Neutrophil (primary cell): ENCODE measurements at regions not wholly inside any gene's neighbourhood (a gene's known extent, or its start where the extent isn't known, plus 50 kb on each side); places are given as distances from the start of the nearest gene placed in this dataset.

Experiments used
- H3K27ac ChIP-seq: fragments of 200-600 bp; sonication (generic); 2 replicates; pipeline ENCODE4 v1.5.1; 2016; ENCODE audit warnings: mild to moderate bottlenecking, moderate library complexity
- H3K27me3 ChIP-seq: fragments of 200-600 bp; sonication (generic); 2 replicates; pipeline ENCODE4 v1.6.0; 2016; ENCODE audit warnings: mild to moderate bottlenecking
- H3K36me3 ChIP-seq: fragments of 200-600 bp; sonication (generic); 2 replicates; pipeline ENCODE4 v1.5.1; 2017
- H3K4me1 ChIP-seq, 2 experiments: fragments of 200-600 bp in 1 of 2; sonication (generic) in 1 of 2; 1 replicate in 1 of 2; 2 replicates in 1 of 2; pipeline versions ENCODE4 v1.5.1 to v1.6.1; 2013 to 2016; ENCODE audit warnings: low read depth in 1 of 2, low read length in 1 of 2, mild to moderate bottlenecking in 1 of 2, moderate library complexity in 1 of 2; ENCODE audit not compliant: control insufficient read depth in 1 of 2, insufficient read depth in 1 of 2
- H3K4me3 ChIP-seq, 2 experiments: fragments of 200-600 bp in 1 of 2; sonication (generic) in 1 of 2; 1 replicate in 1 of 2; 2 replicates in 1 of 2; pipeline ENCODE4 v1.5.1; 2013 to 2016; ENCODE audit warnings: low read depth in 1 of 2, low read length in 1 of 2, mild to moderate bottlenecking in 1 of 2, moderate library complexity in 1 of 2
- H3K9me3 ChIP-seq: fragments of 200-600 bp; sonication (generic); 2 replicates; pipeline ENCODE4 v1.5.1; 2016
- TF ChIP-seq, protein P1 (sequence below): fragments of 200-600 bp; sonication (generic); IDR thresholded peaks from 2 replicates; pipeline ENCODE4 v1.5.1; 2016; ENCODE audit warnings: antibody characterized with exemption

DNA sequence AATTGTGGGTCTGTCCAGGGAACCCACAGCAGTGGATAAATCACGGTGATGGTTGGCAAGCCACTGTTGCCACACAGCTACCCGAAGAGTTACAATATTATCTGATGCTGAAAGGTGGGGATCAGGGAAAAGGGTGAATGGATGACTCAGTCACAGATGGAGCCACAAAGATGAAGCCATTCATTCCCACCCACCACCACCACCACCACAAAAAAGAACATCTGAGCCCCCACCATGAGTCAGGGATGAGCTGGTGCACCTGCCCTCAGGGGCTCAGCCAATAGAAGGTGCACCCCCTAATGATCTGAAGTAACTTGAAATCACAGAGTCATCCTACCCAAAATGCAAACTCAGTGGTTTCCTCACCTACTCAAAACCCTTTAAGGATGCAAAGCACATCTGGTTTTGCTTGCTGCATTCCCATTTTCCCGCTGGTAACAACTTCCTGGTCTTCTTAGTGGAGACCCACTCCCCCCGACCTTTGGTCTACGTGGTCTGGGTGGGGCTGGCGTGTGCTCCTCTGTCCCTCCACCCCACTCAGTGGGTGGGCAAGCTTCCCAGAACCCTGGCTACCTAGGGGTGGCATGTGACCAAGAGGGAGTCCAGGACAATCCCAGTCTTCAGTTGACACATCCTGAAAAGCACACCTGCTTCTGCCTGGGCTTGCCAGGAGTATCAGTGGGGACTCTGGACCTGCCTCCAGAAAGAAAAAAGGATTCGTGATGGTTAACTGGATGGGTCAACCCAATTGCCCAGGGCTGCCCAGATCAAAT lies 125.5 kb downstream of the ANKRD60 start:
- Histone ChIP-seq H3K4me1 (no peaks in the 10 kb centered on the region), H3K27ac (no peak overlapping the region), H3K9me3 (no peaks in the 10 kb centered on the region), H3K4me3 (no peak overlapping the region), H3K27me3 (no peaks in the 10 kb centered on the region), H3K36me3 (no peaks in the 10 kb centered on the region)
- TF ChIP-seq, protein P1, sequence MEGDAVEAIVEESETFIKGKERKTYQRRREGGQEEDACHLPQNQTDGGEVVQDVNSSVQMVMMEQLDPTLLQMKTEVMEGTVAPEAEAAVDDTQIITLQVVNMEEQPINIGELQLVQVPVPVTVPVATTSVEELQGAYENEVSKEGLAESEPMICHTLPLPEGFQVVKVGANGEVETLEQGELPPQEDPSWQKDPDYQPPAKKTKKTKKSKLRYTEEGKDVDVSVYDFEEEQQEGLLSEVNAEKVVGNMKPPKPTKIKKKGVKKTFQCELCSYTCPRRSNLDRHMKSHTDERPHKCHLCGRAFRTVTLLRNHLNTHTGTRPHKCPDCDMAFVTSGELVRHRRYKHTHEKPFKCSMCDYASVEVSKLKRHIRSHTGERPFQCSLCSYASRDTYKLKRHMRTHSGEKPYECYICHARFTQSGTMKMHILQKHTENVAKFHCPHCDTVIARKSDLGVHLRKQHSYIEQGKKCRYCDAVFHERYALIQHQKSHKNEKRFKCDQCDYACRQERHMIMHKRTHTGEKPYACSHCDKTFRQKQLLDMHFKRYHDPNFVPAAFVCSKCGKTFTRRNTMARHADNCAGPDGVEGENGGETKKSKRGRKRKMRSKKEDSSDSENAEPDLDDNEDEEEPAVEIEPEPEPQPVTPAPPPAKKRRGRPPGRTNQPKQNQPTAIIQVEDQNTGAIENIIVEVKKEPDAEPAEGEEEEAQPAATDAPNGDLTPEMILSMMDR: no peak

DNA sequence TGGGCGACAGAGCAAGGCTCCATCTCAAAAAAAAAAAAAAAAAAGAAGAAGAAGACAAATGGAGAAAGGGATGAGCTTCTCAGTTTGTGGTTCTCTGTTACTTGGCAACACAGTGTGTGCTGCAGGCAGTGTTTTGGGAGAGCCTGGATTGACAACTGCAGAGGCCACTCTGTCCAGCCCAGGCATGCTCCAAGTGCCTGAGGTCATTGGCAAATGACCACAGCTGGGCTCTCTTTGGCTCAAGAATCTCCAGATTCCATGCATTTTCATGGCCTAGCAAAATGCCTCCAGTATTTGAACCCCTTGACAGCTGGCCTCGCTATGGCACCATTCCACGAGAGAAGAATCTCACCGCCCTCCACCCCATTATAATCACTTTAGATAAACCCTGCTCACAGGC lies 126.2 kb downstream of the ANKRD60 start:
- H3K36me3 ChIP-seq: no peaks in the 10 kb centered on the region
- H3K27ac ChIP-seq: no peak overlapping the region
- no peaks in the 10 kb centered on the region for H3K27me3 ChIP-seq
- no peaks in the 10 kb centered on the region for H3K9me3 ChIP-seq
- H3K4me1 ChIP-seq: no peaks in the 10 kb centered on the region
- H3K4me3 ChIP-seq: no peak overlapping the region
- TF ChIP-seq, protein P1: no peak

DNA sequence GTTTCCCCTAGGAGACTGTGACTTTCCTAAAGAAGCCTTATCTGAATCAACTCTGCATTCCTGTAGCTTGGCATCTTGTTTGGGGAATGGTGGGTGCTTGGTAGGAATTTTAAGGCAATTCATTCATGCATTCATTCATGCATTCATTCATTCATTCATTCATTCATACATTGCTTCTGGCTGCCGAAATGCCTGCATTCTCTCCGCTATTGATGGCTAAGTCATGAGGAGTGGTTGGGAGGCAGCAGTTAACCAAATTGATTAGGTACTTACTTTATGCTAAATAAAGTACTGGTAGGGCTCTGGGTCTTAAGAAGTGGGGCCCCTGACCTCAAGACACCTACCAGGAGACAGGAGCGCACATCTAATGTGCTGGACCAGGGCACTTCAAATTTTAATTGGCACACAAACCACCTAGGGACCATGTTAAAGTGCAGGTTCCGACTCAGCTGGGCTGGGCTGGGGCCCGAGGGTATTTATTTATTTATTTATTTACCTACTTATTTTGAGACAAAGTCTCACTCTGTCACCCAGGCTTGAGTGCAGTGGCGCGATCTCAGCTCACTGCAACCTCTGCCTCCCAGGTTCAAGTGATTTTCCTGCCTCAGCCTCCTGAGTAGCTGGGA lies 127.6 kb downstream of the ANKRD60 start:
- TF ChIP-seq, protein P1: no peak
- H3K4me1 ChIP-seq: no peaks in the 10 kb centered on the region

DNA sequence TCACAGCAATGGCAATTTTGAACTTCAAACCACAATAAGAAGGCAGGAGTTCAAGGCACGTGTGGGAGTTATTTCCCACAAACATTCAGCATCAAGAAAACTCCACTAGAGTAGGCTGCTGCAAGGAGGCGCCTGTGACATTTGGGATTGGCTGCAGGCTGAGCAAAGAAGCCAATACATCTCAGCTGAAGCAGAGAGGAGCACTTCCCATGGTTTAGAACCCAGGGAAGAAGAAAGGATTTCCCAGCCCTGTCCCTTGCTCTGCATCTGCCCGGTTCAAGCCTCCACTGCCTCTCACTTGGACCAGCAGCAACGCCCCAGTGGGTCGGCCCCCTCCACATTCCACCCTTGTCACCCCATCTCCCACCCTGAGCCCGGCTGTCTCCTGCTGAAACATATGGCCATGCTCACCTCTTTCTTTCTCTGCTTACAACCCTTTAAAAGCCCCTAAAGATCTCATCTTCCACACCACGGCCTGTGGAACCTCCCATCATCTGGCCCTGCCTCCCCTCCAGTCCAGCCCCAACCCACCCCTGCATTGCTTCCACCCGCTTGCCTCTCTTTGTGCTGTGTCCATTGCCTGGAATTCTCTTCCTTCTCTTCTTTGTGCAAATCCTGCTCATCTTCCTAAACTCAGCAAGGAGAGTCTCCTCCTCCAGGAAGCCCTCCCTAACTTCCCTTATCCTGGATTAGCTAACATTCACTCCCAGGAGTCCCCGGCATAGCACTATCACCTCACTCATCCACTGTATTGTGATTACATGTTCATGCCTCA lies 128.3 kb downstream of the ANKRD60 start:
- Histone ChIP-seq H3K36me3 (no peaks in the 10 kb centered on the region), H3K27me3 (peaks cover 6% of the 10 kb centered on the region)

More for the DNA sequence above, 127.6 kb downstream of the ANKRD60 start:
- H3K27me3 ChIP-seq: no peaks in the 10 kb centered on the region
- H3K36me3 ChIP-seq: no peaks in the 10 kb centered on the region
- no peaks in the 10 kb centered on the region for H3K9me3 ChIP-seq
- H3K4me3 ChIP-seq: no peak overlapping the region
- no peak overlapping the region for H3K27ac ChIP-seq

DNA sequence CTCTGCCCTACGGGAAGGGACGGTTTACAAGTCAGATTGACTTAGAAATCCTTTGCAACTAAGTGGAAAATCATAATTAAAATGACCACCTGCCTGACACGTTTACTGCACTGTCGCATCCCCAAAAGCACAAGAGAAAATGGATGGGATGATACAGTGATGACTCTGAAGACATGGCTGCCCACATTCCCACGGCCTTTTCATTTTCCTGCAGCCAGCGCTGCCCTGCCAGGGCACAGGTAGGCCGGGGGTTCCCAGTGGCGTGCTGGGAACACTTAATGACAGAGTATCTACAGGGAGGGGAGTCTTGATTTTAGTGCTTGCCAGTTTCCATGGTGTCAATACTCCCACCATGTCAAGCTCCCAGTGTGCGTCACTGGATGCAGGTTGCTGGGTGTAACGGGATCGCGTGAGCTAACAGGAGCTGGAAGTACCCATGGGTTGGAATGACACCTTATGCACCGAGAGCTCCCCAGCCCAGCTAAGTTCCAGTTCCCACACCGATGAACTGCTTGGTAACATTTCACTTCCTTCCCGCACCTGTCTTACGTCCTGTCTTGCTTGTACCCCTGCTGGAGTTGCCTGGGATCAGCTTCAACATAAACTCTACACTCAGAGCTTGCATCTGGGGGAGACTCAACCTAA lies 129.0 kb downstream of the ANKRD60 start:
- Histone ChIP-seq H3K4me1 (no peaks in the 10 kb centered on the region), H3K27me3 (peaks cover 9% of the 10 kb centered on the region), H3K4me3 (no peak overlapping the region), H3K9me3 (no peaks in the 10 kb centered on the region), H3K36me3 (no peaks in the 10 kb centered on the region), H3K27ac (no peak overlapping the region)
- TF ChIP-seq, protein P1: no peak

More for the DNA sequence above, 128.3 kb downstream of the ANKRD60 start:
- Histone ChIP-seq H3K4me3 (no peak overlapping the region), H3K27ac (no peak overlapping the region), H3K9me3 (no peaks in the 10 kb centered on the region), H3K4me1 (no peaks in the 10 kb centered on the region)
- TF ChIP-seq, protein P1: no peak
